Ovary (tissue), 7 donors: ENCODE measurements at regions not wholly inside any gene's neighbourhood (a gene's known extent, or its start where the extent isn't known, plus 50 kb on each side); places are given as distances from the start of the nearest gene placed in this dataset.

Source experiments
- DNase-seq, 5 donors: peaks; one replicate each; pipeline ENCODE4 v3.0.0-alpha.2; 2019 to 2020
- H3K27ac ChIP-seq, 2 donors: fragments of 200-600 bp; one replicate each; pipeline versions ENCODE4 v1.5.1 to v1.8.0; 2019 to 2022
- H3K27me3 ChIP-seq: fragments of 200-600 bp; one replicate; pipeline ENCODE4 v1.8.0; 2022
- H3K36me3 ChIP-seq: fragments of 200-600 bp; sonication (generic); one replicate; pipeline ENCODE4 v1.5.1; 2019
- H3K4me1 ChIP-seq: one replicate; pipeline ENCODE4 v1.8.1; 2013; ENCODE audit warnings: mild to moderate bottlenecking, moderate library complexity; ENCODE audit not compliant: insufficient read depth
- H3K4me3 ChIP-seq: fragments of 200-600 bp; sonication (generic); one replicate; pipeline ENCODE4 v1.5.1; 2017
- H3K9me3 ChIP-seq, 2 donors: fragments of 200-600 bp in 1 of 2; sonication (generic) in 1 of 2; one replicate each; pipeline versions ENCODE4 v1.5.1 to v1.8.1; 2013 to 2019; ENCODE audit warnings: mild to moderate bottlenecking in 1 of 2, moderate library complexity in 1 of 2
- CTCF ChIP-seq, 3 donors: fragments of 450-650 bp in 2 of 3; fragments of 200-600 bp in 1 of 3; IDR thresholded peaks; one replicate each; pipeline versions ENCODE4 v1.5.1 to v1.8.0; 2016 to 2022; ENCODE audit warnings: antibody characterized with exemption in 3 of 3, mild to moderate bottlenecking in 1 of 3
- EP300 ChIP-seq: sonication (generic); formaldehyde crosslinking; IDR thresholded peaks from one replicate; pipeline ENCODE4 v1.6.1; 2017; ENCODE audit warnings: antibody characterized with exemption
- POLR2A ChIP-seq: fragments of 450-650 bp; IDR thresholded peaks from one replicate; pipeline ENCODE4 v1.6.1; 2017; ENCODE audit warnings: antibody characterized with exemption, mild to moderate bottlenecking, moderate library complexity
- WGBS, 3 donors: extraction: QIAGEN DNeasy Blood & Tissue Kit in 1 of 3; methylation state at CpG; one replicate each; pipeline versions ENCODE4 v1.1.5 to v1.1.7; 2013 to 2017; 5-methylcytosine and 5-hydroxymethylcytosine counted together
- intact Hi-C, 4 donors: fragments of 100-400 bp; cut with DNase I; formaldehyde crosslinking; loops; one replicate each; pipeline versions ENCODE4 v1.11.0 to v1.15.1; 2022 to 2023
- donor health status: DM: no; HTN: no; CAD: no; lungs with moderate emphysema.
- donor health status: DM: no; HTN: no; CAD: no.
- donor health status: Bipolar disorder and iron deficiency.
- donor health status: DM: no; HTN: no; CAD: no.
- donor health status: DM: yes; HTN: yes; CAD: no.

- WGBS, 3 donors = 69 to 83% (median 82%) methylated on average over 1 of the region's 1 CpG
- no peak for TF ChIP-seq POLR2A
- no peak for TF ChIP-seq EP300
- no peak for TF ChIP-seq CTCF (IDR thresholded peaks at IDR 0.05)
- no peaks in the 10 kb centered on the region for H3K27me3 ChIP-seq
- H3K36me3 ChIP-seq = no peaks in the 10 kb centered on the region
- peaks cover 0 to 2% of the 10 kb centered on the region in 2 donors for H3K9me3 ChIP-seq
- intact Hi-C loops = no loop called here
- DNase-seq = no peak
- H3K4me3 ChIP-seq = no peak overlapping the region
- H3K27ac ChIP-seq = no peak overlapping the region
- no peaks in the 10 kb centered on the region for H3K4me1 ChIP-seq
These were observed 69.3 kb upstream of the NKX1-1 start for GRCh38 chr4:1475277-1476139.

- Histone ChIP-seq H3K4me3 (no peak overlapping the region), H3K9me3 (no peaks in the 10 kb centered on the region), H3K36me3 (no peaks in the 10 kb centered on the region), H3K27ac (no peak overlapping the region), H3K4me1 (no peaks in the 10 kb centered on the region), H3K27me3 (no peaks in the 10 kb centered on the region)
- intact Hi-C loops = no loop called here
- no peak for TF ChIP-seq CTCF (IDR thresholded peaks at IDR 0.05)
- TF ChIP-seq EP300 = no peak
- TF ChIP-seq POLR2A = no peak
- peak in 1 of 5 donors; percentile 17 for DNase-seq
- 74 to 83% (median 76%) methylated on average over 14 of the region's 14 CpGs for WGBS, 3 donors
These were observed 68.2 kb upstream of the NKX1-1 start for GRCh38 chr4:1474126-1475090.

GRCh38 chr4:1473718-1474117 is 67.5 kb upstream of the NKX1-1 start:
- Histone ChIP-seq H3K27ac (no peak overlapping the region), H3K4me3 (no peak overlapping the region), H3K36me3 (no peaks in the 10 kb centered on the region), H3K9me3 (no peaks in the 10 kb centered on the region), H3K4me1 (no peaks in the 10 kb centered on the region), H3K27me3 (no peaks in the 10 kb centered on the region)
- TF ChIP-seq POLR2A (no peak), CTCF (IDR thresholded peaks at IDR 0.05) (no peak), EP300 (no peak)
- peak in 1 of 5 donors; percentile 13 for DNase-seq
- intact Hi-C loops = no loop called here
- WGBS, 3 donors = 83 to 86% (median 84%) methylated on average over 8 of the region's 8 CpGs

GRCh38 chr4:1472911-1473518 is 66.8 kb upstream of the NKX1-1 start:
- intact Hi-C loops = no loop called here
- H3K9me3 ChIP-seq = no peaks in the 10 kb centered on the region
- H3K27ac ChIP-seq = no peak overlapping the region
- WGBS, 3 donors = 67 to 76% (median 72%) methylated on average over 9 of the region's 9 CpGs
- no peaks in the 10 kb centered on the region for H3K4me1 ChIP-seq
- no peak overlapping the region for H3K4me3 ChIP-seq
- H3K27me3 ChIP-seq = no peaks in the 10 kb centered on the region
- H3K36me3 ChIP-seq = no peaks in the 10 kb centered on the region
- DNase-seq = peak in 2 of 5 donors; percentile 4 to 25
- TF ChIP-seq CTCF (IDR thresholded peaks at IDR 0.05) (no peak), EP300 (no peak)
